ENCODE measurements at regions not wholly inside any gene's neighbourhood (a gene's known extent, or its start where the extent isn't known, plus 50 kb on each side); places are given as distances from the start of the nearest gene placed in this dataset.
A peak's percentile ranks its signal among the peaks of the same experiment; 100 is the strongest.

DNA sequence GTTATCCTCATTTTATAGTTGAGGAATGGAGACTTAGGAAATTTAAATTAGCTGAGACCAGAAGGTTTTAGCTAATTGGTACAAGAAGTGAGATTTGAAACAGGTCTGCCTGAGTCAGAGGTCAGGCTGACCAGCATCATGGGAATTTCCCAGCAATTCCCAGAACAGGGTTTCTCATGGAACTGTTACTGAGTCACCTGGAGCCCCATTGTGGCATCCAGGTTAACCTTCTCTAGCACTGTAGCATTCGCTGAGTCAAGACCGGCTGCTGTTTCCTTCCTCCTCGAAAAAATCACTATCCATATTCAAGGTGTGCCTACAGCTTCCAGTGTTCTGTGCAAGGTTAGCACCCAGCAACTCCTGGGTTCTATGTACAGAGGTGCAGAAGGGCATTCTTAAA, 238.0 kb upstream of the MAN1A1 start:
- Histone ChIP-seq H3K9ac (ENCODE audit: insufficient read depth in 1 of 2, low read depth in 2 of 2, low read length in 2 of 2) (no peak overlapping the region), H3K79me2 (ENCODE audit: control insufficient read depth, insufficient read depth, low read length) (no peaks in the 10 kb centered on the region), H3K4me3 (no peak overlapping the region), H3K4me1 (replicated peaks in 1 of 2; ENCODE audit: control insufficient read depth in 2 of 2, insufficient read depth in 2 of 2, low read length in 2 of 2) (peaks cover 4 to 10% of the 10 kb centered on the region in 2 experiments; a peak in 3 of 5 replicates), H3K27me3 (ENCODE audit: control insufficient read depth in 2 of 2, insufficient read depth in 2 of 2, low read length in 2 of 2) (no peaks in the 10 kb centered on the region), H3K9me1 (ENCODE audit: control insufficient read depth, insufficient read depth, low read length) (no peaks in the 10 kb centered on the region), H3K27ac (ENCODE audit: extremely low read depth, low read depth, low read length) (no peak overlapping the region), H4K20me1 (replicated peaks; ENCODE audit: control insufficient read depth, insufficient read depth, low read length) (no peaks in the 10 kb centered on the region), H2AFZ (ENCODE audit: low read depth, low read length) (no peak overlapping the region), H3K9me3 (replicated peaks; ENCODE audit: control insufficient read depth, insufficient read depth, low read depth, low read length) (no peaks in the 10 kb centered on the region), H3K36me3 (ENCODE audit: control insufficient read depth, insufficient read depth, low read length) (no peaks in the 10 kb centered on the region), H3K4me2 (ENCODE audit: insufficient read depth, low read length) (no peak overlapping the region)
- no TSS peak for BruUV-seq (replicated peaks)
- CTCF ChIA-PET (ENCODE audit: low intra/inter-chr PET ratio), result no interaction called here
- in situ Hi-C loops (cut with MboI), result no loop called here
- intact Hi-C loops (cut with micrococcal nuclease), result no loop called here
- 71% methylated on average over 3 of the region's 3 CpGs for WGBS (ENCODE audit: insufficient coverage, low coverage, missing lambda C conversion rate)
- DNase-seq (ENCODE audit: extremely low read depth in 1 of 4, low spot score in 3 of 4), result no peak
- POLR2A ChIA-PET, result interaction anchor here (0.9 kb wide), 1 partner anchor 14 kb away, joined by 3 read pairs; no protein-coding TSS in a partner anchor
- peak; percentile 30; the same call in 2 of the 3 replicates for ATAC-seq
- no peak for FAIRE-seq
- TF ChIP-seq, protein P1, sequence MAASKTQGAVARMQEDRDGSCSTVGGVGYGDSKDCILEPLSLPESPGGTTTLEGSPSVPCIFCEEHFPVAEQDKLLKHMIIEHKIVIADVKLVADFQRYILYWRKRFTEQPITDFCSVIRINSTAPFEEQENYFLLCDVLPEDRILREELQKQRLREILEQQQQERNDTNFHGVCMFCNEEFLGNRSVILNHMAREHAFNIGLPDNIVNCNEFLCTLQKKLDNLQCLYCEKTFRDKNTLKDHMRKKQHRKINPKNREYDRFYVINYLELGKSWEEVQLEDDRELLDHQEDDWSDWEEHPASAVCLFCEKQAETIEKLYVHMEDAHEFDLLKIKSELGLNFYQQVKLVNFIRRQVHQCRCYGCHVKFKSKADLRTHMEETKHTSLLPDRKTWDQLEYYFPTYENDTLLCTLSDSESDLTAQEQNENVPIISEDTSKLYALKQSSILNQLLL (CRISPR knock-in tag; IDR thresholded peaks at IDR 0.05; ENCODE audit: borderline replicate concordance), result no peak
- TF ChIP-seq, protein P2, sequence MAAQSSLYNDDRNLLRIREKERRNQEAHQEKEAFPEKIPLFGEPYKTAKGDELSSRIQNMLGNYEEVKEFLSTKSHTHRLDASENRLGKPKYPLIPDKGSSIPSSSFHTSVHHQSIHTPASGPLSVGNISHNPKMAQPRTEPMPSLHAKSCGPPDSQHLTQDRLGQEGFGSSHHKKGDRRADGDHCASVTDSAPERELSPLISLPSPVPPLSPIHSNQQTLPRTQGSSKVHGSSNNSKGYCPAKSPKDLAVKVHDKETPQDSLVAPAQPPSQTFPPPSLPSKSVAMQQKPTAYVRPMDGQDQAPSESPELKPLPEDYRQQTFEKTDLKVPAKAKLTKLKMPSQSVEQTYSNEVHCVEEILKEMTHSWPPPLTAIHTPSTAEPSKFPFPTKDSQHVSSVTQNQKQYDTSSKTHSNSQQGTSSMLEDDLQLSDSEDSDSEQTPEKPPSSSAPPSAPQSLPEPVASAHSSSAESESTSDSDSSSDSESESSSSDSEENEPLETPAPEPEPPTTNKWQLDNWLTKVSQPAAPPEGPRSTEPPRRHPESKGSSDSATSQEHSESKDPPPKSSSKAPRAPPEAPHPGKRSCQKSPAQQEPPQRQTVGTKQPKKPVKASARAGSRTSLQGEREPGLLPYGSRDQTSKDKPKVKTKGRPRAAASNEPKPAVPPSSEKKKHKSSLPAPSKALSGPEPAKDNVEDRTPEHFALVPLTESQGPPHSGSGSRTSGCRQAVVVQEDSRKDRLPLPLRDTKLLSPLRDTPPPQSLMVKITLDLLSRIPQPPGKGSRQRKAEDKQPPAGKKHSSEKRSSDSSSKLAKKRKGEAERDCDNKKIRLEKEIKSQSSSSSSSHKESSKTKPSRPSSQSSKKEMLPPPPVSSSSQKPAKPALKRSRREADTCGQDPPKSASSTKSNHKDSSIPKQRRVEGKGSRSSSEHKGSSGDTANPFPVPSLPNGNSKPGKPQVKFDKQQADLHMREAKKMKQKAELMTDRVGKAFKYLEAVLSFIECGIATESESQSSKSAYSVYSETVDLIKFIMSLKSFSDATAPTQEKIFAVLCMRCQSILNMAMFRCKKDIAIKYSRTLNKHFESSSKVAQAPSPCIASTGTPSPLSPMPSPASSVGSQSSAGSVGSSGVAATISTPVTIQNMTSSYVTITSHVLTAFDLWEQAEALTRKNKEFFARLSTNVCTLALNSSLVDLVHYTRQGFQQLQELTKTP (IDR thresholded peaks at IDR 0.05; ENCODE audit: low read depth in 1 of 2, partially characterized antibody in 2 of 2), result no peak
- TF ChIP-seq HEY1 (CRISPR knock-in tag; IDR thresholded peaks at IDR 0.05; ENCODE audit: borderline replicate concordance) (no peak), IFI16 (CRISPR knock-in tag; IDR thresholded peaks at IDR 0.05) (no peak), SETDB1 (IDR thresholded peaks at IDR 0.05; ENCODE audit: low read length) (no peak)
- TF ChIP-seq, protein P3, sequence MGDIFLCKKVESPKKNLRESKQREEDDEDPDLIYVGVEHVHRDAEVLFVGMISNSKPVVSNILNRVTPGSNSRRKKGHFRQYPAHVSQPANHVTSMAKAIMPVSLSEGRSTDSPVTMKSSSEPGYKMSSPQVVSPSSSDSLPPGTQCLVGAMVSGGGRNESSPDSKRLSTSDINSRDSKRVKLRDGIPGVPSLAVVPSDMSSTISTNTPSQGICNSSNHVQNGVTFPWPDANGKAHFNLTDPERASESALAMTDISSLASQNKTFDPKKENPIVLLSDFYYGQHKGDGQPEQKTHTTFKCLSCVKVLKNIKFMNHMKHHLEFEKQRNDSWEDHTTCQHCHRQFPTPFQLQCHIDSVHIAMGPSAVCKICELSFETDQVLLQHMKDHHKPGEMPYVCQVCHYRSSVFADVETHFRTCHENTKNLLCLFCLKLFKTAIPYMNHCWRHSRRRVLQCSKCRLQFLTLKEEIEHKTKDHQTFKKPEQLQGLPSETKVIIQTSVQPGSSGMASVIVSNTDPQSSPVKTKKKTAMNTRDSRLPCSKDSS (IDR thresholded peaks at IDR 0.05; ENCODE audit: low read depth, partially characterized antibody), result no peak
- TF ChIP-seq, protein P4, sequence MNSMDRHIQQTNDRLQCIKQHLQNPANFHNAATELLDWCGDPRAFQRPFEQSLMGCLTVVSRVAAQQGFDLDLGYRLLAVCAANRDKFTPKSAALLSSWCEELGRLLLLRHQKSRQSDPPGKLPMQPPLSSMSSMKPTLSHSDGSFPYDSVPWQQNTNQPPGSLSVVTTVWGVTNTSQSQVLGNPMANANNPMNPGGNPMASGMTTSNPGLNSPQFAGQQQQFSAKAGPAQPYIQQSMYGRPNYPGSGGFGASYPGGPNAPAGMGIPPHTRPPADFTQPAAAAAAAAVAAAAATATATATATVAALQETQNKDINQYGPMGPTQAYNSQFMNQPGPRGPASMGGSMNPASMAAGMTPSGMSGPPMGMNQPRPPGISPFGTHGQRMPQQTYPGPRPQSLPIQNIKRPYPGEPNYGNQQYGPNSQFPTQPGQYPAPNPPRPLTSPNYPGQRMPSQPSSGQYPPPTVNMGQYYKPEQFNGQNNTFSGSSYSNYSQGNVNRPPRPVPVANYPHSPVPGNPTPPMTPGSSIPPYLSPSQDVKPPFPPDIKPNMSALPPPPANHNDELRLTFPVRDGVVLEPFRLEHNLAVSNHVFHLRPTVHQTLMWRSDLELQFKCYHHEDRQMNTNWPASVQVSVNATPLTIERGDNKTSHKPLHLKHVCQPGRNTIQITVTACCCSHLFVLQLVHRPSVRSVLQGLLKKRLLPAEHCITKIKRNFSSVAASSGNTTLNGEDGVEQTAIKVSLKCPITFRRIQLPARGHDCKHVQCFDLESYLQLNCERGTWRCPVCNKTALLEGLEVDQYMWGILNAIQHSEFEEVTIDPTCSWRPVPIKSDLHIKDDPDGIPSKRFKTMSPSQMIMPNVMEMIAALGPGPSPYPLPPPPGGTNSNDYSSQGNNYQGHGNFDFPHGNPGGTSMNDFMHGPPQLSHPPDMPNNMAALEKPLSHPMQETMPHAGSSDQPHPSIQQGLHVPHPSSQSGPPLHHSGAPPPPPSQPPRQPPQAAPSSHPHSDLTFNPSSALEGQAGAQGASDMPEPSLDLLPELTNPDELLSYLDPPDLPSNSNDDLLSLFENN (IDR thresholded peaks at IDR 0.05; ENCODE audit: low read depth in 2 of 2, low read length in 2 of 2), result no peak
